OCI-LY1 (cell line): ENCODE measurements at regions not wholly inside any gene's neighbourhood (a gene's known extent, or its start where the extent isn't known, plus 50 kb on each side); places are given as distances from the start of the nearest gene placed in this dataset.

Experiments
- CTCF ChIP-seq: fragments of 200-600 bp; sonication (generic), shearing (Covaris generic); IDR thresholded peaks from 2 replicates; pipeline ENCODE4 v1.5.1; 2017; ENCODE audit warnings: mild to moderate bottlenecking, antibody characterized with exemption, low read length, moderate library complexity, mixed read lengths
- EZH2 ChIP-seq: fragments of 200-600 bp; sonication (generic), shearing (Covaris generic); IDR thresholded peaks from 2 replicates; pipeline ENCODE4 v1.8.0; 2017; ENCODE audit warnings: borderline replicate concordance, mixed run types, mild to moderate bottlenecking, antibody characterized with exemption, low read length, moderate library complexity, mixed read lengths

DNA sequence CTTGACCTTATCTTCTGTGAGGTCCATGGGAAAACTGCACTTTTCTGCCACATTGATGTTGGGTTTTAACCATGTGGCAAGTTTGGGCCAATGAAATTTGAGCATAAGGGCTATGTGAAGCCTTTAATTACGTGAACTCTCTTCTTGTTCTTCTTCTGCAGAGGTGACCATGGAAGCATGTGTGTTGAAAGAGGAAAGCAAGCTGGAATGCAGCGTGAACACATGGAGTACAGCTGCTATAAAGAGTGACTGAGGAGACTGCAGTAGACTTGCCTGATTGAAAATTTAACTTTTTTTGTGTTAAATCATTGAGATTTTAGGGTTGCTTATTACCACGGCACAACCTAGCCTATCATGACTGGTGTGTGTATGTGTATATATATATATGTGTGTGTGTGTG lies 347.3 kb downstream of the ZIC1 start:
- no peak for TF ChIP-seq CTCF
- TF ChIP-seq EZH2 = no peak
